ENCODE measurements at regions not wholly inside any gene's neighbourhood (a gene's known extent, or its start where the extent isn't known, plus 50 kb on each side); places are given as distances from the start of the nearest gene placed in this dataset.
"Not testable (repeated sequence)": the region's sequence is repeated elsewhere in the genome, so short reads cannot be mapped to it uniquely, and the experiment has no call there.

DNA sequence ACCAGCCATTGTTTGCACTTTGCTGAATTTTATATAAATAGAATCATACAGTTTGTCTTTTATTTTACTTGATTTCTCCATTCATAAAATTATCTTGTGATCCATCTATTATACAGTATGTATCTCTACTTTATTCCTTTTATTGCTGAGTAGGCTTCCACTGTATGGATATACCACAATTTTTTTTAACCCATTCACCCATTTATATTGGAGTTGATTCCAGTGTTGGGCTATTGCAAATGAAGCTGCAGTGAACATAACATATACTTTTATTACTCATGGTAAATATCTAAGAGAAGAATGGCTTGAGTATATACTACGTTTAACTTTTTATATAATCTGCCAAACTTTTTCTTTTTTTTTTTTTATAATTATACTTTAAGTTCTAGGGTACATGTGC, 463.6 kb downstream of the ETNK1 start:
- DNase-seq = no peak

- no peak for DNase-seq
Measured at GRCh38 chr12:23093488-23093887, 468.5 kb downstream of the ETNK1 start.

DNA sequence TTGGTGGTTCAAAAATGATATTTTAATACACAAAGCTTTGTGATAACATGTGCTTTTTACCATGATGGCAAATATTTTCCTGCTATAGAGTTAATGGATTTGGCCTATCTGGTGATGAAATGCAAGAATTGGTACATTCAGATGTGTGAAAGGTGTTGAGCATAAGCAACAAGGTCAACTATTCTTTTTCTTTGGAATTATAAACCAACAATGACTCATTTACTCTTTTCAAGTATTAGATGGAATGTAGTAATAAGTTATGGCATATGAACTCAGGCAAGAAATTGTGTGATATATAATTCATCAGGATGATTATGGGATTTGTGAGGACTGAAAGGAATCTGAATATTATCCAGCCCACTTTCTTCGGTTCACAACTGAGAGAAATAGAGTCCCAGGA, 471.4 kb downstream of the ETNK1 start:
- no peak for DNase-seq

GRCh38 chr12:23098110-23098509, 473.1 kb downstream of the ETNK1 start:
- no peak for DNase-seq

- no peak for DNase-seq
Measured at GRCh38 chr12:23098517-23098916, 473.5 kb downstream of the ETNK1 start.

DNA sequence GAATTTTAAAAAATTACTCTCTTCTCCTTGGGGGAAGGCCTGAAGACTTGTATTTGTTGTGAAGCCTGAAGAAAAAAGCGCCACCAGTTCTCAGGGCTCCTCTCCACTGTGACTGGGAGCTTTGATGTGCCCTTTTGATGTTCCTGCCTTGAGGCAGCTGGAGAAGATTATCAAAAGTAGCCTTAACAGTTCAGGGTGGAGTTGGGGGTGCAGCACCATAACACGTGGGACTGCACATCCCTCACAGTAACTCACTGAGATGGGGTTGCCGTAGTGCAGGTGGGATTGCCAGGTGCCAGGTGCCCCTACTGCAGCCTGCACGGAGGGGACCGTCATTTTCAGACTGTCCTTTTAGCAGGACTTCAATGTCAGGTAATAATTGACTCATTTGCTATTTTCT, 474.1 kb downstream of the ETNK1 start:
- DNase-seq = no peak

- no peak for DNase-seq
Measured at GRCh38 chr12:23099604-23100003, 474.6 kb downstream of the ETNK1 start.

GRCh38 chr12:23108957-23109356, 484.0 kb downstream of the ETNK1 start:
- DNase-seq = no peak

DNA sequence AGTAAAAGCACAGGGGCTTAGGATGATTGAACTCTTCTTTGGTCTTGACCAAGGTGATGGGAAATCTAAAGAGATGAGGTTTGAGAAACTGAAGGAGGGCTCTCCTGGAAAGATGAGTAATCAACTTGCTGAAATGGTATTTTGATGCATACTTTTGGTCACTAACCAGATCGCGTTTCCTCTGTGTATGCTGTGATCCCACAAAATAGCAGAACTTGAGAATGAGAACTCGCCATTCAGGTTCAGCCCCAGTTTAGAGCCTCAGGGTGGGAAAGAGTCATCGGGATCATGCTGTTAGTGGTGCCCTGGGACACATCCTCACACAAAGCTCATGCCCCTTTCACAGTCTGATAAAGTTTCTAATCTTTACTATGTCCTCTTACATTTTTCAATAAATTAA, 488.8 kb downstream of the ETNK1 start:
- DNase-seq = no peak

GRCh38 chr12:23115984-23116383, 491.0 kb downstream of the ETNK1 start:
- DNase-seq = no peak

DNA sequence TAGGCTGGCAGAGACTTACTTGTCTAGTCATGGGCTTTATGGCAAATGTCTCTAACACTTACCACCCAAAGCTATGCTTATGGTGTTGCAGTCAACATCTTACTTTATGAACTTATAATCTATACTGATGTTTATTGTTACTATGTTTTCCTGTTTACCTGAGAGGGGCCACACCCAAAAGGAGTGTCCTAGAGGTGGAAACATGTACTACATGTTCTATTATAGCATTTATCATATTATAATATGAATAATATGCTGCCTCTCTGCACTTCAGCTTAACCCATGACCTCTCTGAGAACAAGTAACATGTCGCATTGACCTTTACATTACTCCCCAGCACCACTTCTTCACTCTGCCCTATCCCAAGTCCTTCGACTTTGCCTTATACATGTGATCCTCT, 501.8 kb downstream of the ETNK1 start:
- DNase-seq = no peak

DNA sequence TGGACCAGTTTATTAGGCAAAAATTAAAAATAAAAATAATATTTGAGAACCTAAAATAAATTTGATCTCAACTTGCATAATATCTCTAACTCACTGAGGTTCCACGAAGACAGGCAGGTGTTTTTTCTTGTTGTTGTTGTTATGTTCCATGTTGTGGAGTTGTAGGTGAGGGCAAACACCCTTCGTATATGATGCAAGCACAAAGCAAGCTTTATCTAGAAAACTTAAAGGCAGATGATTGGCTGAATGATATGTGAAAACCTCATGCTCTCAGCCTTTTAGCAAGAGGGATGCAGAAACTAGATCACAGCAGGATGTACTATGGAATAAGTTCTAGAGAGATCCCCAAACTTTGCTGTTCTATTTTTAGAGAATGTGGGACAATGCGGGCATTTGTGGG, 502.7 kb downstream of the ETNK1 start:
- DNase-seq = no peak

- DNase-seq = no peak
Measured at GRCh38 chr12:23128462-23128861, 503.5 kb downstream of the ETNK1 start.

DNA sequence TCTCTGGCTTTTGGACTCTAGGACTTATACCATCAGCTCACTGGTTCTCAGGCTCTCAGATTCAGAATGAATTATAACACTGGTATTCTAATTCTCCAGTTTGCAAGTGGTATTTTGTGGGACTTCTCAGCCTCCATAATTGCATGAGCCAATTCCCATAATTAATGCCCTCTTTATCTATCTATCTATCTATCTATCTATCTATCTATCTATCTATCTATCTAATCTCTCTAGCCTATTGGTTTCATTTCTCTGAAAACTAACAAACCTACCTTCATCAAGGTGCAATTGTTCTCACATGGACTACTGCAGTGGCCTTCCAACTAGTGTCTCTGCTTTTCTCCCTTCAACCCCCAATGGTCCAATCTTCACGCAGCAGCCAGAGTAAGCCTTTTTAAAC, 507.4 kb downstream of the ETNK1 start:
- DNase-seq = no peak

DNA sequence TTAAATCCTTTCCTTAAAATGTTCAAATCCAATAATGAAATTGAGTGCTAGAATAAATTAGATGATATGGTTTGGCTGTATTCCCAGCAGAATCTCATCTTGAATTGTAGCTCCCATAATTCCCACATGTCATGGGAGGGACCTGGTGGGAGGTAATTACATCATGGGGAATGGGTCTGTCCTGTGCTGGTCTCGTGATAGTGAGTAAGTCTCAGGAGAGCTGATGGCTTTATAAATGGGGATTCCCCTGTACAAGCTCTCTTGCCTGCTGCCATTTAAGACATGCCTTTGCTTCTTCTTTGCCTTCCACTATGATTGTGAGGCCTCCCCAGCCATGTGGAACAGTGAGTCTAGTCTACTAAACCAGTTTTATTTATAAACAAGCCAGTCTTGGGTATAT, 508.5 kb downstream of the ETNK1 start:
- no peak for DNase-seq

GRCh38 chr12:23139026-23139425, 514.1 kb downstream of the ETNK1 start:
- DNase-seq = no peak

- DNase-seq = no peak
Measured at GRCh38 chr12:23140710-23141109, 515.7 kb downstream of the ETNK1 start.

DNA sequence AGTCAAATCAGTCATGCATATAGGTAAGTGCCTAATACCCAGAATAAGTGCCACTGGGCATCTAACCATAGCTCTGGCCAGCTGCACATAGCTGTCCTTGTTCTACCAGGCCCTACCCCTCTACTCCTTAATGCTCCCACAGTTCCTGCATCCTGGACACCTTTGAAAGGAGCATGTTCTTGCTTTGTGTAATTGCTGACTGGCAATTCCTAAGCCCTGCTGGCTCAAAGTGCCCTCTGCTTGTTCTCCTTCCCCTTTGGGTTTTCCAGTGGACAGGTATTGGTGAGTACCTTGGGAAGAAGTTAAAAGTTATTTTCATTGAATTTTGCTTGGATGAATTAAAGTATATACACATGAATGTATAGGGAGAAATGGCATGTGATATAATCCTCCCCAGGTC, 516.4 kb downstream of the ETNK1 start:
- DNase-seq = no peak

DNA sequence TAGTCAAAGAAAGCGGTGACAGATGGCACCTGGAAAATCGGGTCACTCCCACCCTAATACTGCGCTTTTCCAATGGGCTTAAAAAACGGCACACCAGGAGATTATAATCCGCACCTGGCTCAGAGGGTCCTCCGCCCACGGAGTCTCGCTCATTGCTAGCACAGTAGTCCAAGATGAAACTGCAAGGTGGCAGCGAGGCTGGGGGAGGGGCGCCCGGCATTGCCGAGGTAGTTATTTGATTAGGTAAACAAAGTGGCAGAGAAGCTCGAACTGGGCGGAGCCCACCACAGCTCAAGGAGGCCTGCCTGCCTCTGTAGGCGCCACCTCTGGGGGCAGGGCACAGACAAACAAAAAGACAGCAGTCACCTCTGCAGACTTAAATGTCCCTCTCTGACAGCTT, 521.1 kb downstream of the ETNK1 start:
- DNase-seq = not testable (repeated sequence)

DNA sequence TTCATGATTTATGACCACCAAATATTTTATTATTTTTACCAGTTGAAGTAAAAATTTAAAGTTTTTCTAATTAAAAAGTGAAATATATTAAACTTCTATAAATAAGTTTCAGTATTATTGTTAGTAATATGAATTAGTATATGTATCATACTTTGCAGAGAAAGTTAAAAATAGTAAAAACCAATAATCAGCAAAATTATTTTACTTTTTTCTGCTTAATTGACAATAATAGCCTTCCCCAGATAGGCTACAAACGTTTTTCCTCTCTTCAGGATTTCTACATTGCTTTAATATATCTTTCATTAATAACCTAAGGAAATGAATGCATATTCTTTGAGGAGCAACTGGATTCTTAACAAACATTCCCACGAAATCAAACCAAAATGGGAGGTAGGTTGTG, 543.5 kb downstream of the ETNK1 start:
- no peak for DNase-seq

DNA sequence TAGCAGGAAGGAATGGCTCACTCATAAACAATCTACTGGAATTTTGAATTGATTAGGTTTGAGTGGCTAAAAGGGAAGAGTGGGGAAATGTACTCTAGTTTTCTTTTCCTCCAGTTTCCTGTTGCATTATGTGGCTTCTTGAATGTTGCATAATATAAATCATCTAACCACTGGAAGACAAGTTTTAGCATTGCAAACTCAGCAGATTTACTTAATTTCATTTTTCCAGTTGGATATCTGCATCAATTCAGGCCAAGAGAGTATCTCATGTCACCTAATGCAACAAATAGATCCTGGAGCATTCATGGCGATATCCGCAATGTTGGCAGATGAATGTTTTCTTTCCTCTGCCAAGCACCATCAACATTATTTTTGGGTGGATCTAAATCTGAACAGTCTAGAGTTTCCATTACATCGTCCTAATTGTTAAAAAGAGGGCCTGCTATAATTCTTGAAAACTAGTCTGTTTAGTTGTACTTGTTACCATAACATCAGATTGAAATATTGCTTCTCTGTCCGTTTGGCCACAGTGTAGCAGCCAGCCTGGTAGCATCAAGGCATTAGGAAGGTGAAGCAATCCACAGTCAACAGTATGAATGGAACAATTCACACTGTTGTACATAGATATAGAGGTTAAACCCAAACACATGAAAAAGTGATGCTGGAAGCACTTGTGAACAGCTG, 544.2 kb downstream of the ETNK1 start:
- no peak for DNase-seq

- DNase-seq = no peak
Measured at GRCh38 chr12:23169696-23170013, 544.7 kb downstream of the ETNK1 start.

GRCh38 chr12:23174917-23175316, 549.9 kb downstream of the ETNK1 start:
- no peak for DNase-seq

- DNase-seq = no peak
Measured at GRCh38 chr12:23185346-23185745, 560.4 kb downstream of the ETNK1 start.

DNA sequence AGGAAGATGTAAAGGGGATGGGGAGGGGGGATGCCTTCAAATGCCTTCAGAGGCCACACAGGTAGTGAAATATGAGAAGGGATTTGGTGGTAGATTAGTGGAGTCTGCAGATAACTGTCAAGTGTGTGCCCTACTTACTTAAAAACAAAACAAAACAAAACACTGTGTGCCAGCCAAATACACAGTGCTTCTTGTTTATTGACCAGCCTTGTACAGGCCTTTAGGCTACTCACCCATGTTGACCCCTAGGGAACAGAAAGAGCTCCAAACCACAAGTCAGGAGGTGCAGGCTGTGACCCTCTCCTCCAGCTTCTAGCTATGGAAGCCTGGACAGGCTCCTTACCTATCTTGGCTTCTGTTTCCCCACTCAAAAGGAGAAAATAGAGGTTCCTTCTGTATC, 562.0 kb downstream of the ETNK1 start:
- no peak for DNase-seq

DNA sequence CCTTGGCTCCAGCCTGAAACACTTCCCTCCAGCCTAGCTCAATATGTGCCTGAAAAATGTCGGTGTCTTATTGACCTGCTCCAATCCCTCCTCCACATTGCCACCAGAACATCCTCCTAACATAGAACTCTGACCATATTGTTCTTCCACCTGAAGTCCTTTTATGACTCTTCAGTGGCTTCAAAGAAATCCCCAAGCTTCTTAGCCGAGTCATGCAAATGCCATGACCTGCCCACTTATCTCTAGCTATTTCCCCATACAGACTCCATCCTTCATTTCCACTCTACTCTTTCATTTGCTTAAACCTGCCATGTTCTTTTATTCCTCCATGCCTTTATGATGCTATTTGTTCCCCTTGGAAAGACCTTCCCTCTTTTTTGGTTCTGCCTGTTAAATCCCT, 568.6 kb downstream of the ETNK1 start:
- no peak for DNase-seq

Measured in T1000 (cell line).